H1 (cell line): ENCODE measurements at regions not wholly inside any gene's neighbourhood (a gene's known extent, or its start where the extent isn't known, plus 50 kb on each side); places are given as distances from the start of the nearest gene placed in this dataset.

ENCODE experiments used
- HDAC2 ChIP-seq, 2 experiments: fragments of 300-600 bp in 1 of 2; sonication (generic) in 1 of 2; IDR thresholded peaks; 2 replicates each; pipeline ENCODE4 v1.6.1; 2011 to 2012; ENCODE audit warnings: low read depth in 2 of 2, low read length in 2 of 2, mild to moderate bottlenecking in 2 of 2, moderate library complexity in 2 of 2, borderline replicate concordance in 1 of 2, inconsistent platforms in 1 of 2
- NRF1 ChIP-seq: IDR thresholded peaks from 2 replicates; pipeline ENCODE4 v1.6.1; 2011; ENCODE audit warnings: mild to moderate bottlenecking, low read depth, low read length, improper control_type of control experiment
- USF2 ChIP-seq: IDR thresholded peaks from 2 replicates; pipeline ENCODE4 v1.6.1; 2011; ENCODE audit warnings: low read length, improper control_type of control experiment

GRCh38 chr14:36022765-36023410 lies 153.6 kb downstream of the PTCSC3 start (continued):
- TF ChIP-seq NRF1 (no peak), USF2 (no peak), HDAC2 (IDR thresholded peaks at IDR 0.05; ENCODE audit: borderline replicate concordance in 1 of 2, low read depth in 2 of 2, low read length in 2 of 2) (no peak)
